DOHH2 (cell line): ENCODE measurements at regions not wholly inside any gene's neighbourhood (a gene's known extent, or its start where the extent isn't known, plus 50 kb on each side); places are given as distances from the start of the nearest gene placed in this dataset.

Experiments
- H3F3A ChIP-seq: fragments of 200-600 bp; sonication (generic), shearing (Covaris generic); 2 replicates; pipeline ENCODE4 v1.6.0; 2016; ENCODE audit warnings: antibody characterized with exemption, mild to moderate bottlenecking; ENCODE audit not compliant: control insufficient read depth, insufficient read depth
- H3K27ac ChIP-seq: fragments of 200-600 bp; sonication (generic); 2 replicates; pipeline ENCODE4 v1.5.1; 2014; ENCODE audit warnings: low read depth, mild to moderate bottlenecking, low read length, moderate library complexity
- H3K27me3 ChIP-seq: fragments of 200-600 bp; sonication (generic); 2 replicates; pipeline ENCODE4 v1.6.1; 2014; ENCODE audit warnings: mild to moderate bottlenecking, low read length, mixed read lengths; ENCODE audit not compliant: control insufficient read depth
- H3K36me3 ChIP-seq: fragments of 200-600 bp; sonication (generic); 2 replicates; pipeline ENCODE4 v1.6.1; 2014; ENCODE audit warnings: mild to moderate bottlenecking, low read length, moderate library complexity, mixed read lengths; ENCODE audit not compliant: control insufficient read depth
- H3K4me1 ChIP-seq: fragments of 200-600 bp; sonication (generic); 2 replicates; pipeline ENCODE4 v1.6.1; 2014; ENCODE audit warnings: mild to moderate bottlenecking, low read length, mixed read lengths; ENCODE audit not compliant: control insufficient read depth
- H3K4me2 ChIP-seq: fragments of 200-600 bp; sonication (generic); 2 replicates; pipeline ENCODE4 v1.6.0; 2014; ENCODE audit warnings: mild to moderate bottlenecking, low read length, moderate library complexity
- H3K4me3 ChIP-seq: fragments of 200-600 bp; sonication (generic); 2 replicates; pipeline ENCODE4 v1.5.1; 2014; ENCODE audit warnings: mild to moderate bottlenecking, low read length, mixed read lengths
- H3K79me2 ChIP-seq: fragments of 200-600 bp; sonication (generic); 2 replicates; pipeline ENCODE4 v1.6.1; 2014; ENCODE audit warnings: mild to moderate bottlenecking, low read length, mixed read lengths; ENCODE audit not compliant: control insufficient read depth
- H3K9me2 ChIP-seq: fragments of 200-600 bp; sonication (generic); replicated peaks from 2 replicates; pipeline ENCODE4 v1.6.1; 2014; ENCODE audit warnings: mild to moderate bottlenecking, low read length, mixed read lengths; ENCODE audit not compliant: control insufficient read depth
- H3K9me3 ChIP-seq: fragments of 200-600 bp; sonication (generic); 2 replicates; pipeline ENCODE4 v1.6.1; 2014; ENCODE audit warnings: antibody characterized with exemption, low read length, mixed read lengths; ENCODE audit not compliant: control insufficient read depth, insufficient read depth
- H4K20me1 ChIP-seq: fragments of 200-600 bp; sonication (generic); 2 replicates; pipeline ENCODE4 v1.6.0; 2014; ENCODE audit warnings: low read depth, mild to moderate bottlenecking, antibody characterized with exemption, low read length, moderate library complexity; ENCODE audit not compliant: control insufficient read depth, insufficient read depth
- EZH2phosphoT487 ChIP-seq: fragments of 200-600 bp; sonication (generic); IDR thresholded peaks from 2 replicates; pipeline ENCODE4 v1.6.1; 2017; ENCODE audit warnings: borderline replicate concordance, mild to moderate bottlenecking, antibody characterized with exemption, low read length, moderate library complexity, mixed read lengths
- TF ChIP-seq, protein P1 (sequence below): fragments of 200-600 bp; sonication (generic); IDR thresholded peaks from one replicate; pipeline ENCODE4 v1.5.1; 2014; ENCODE audit warnings: antibody characterized with exemption, mild to moderate bottlenecking, low read depth, low read length; ENCODE audit not compliant: poor library complexity, severe bottlenecking

GRCh38 chr10:2914741-2915140 is 152.6 kb upstream of the PFKP start:
- TF ChIP-seq EZH2phosphoT487 = no peak
- TF ChIP-seq, protein P1, sequence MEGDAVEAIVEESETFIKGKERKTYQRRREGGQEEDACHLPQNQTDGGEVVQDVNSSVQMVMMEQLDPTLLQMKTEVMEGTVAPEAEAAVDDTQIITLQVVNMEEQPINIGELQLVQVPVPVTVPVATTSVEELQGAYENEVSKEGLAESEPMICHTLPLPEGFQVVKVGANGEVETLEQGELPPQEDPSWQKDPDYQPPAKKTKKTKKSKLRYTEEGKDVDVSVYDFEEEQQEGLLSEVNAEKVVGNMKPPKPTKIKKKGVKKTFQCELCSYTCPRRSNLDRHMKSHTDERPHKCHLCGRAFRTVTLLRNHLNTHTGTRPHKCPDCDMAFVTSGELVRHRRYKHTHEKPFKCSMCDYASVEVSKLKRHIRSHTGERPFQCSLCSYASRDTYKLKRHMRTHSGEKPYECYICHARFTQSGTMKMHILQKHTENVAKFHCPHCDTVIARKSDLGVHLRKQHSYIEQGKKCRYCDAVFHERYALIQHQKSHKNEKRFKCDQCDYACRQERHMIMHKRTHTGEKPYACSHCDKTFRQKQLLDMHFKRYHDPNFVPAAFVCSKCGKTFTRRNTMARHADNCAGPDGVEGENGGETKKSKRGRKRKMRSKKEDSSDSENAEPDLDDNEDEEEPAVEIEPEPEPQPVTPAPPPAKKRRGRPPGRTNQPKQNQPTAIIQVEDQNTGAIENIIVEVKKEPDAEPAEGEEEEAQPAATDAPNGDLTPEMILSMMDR = no peak
- no peak overlapping the region for H3K27ac ChIP-seq
- H3K4me2 ChIP-seq = no peak overlapping the region
- no peaks in the 10 kb centered on the region for H3F3A ChIP-seq
- no peaks in the 10 kb centered on the region for H3K9me2 ChIP-seq
- no peaks in the 10 kb centered on the region for H3K9me3 ChIP-seq
- H3K36me3 ChIP-seq = no peaks in the 10 kb centered on the region
- H3K79me2 ChIP-seq = no peaks in the 10 kb centered on the region
- no peak overlapping the region for H3K4me3 ChIP-seq
- no peaks in the 10 kb centered on the region for H3K27me3 ChIP-seq
- H3K4me1 ChIP-seq = no peaks in the 10 kb centered on the region
- no peaks in the 10 kb centered on the region for H4K20me1 ChIP-seq

- Histone ChIP-seq H3K27ac (no peak overlapping the region), H3K4me3 (no peak overlapping the region), H3K79me2 (no peaks in the 10 kb centered on the region), H3K9me2 (no peaks in the 10 kb centered on the region), H3K36me3 (no peaks in the 10 kb centered on the region), H3K4me1 (no peaks in the 10 kb centered on the region), H3K4me2 (no peak overlapping the region), H3F3A (no peaks in the 10 kb centered on the region), H3K27me3 (no peaks in the 10 kb centered on the region), H3K9me3 (no peaks in the 10 kb centered on the region), H4K20me1 (no peaks in the 10 kb centered on the region)
- TF ChIP-seq, protein P1 = no peak
- TF ChIP-seq EZH2phosphoT487 = no peak
Measured at GRCh38 chr10:2913474-2913873, 153.9 kb upstream of the PFKP start.

DNA sequence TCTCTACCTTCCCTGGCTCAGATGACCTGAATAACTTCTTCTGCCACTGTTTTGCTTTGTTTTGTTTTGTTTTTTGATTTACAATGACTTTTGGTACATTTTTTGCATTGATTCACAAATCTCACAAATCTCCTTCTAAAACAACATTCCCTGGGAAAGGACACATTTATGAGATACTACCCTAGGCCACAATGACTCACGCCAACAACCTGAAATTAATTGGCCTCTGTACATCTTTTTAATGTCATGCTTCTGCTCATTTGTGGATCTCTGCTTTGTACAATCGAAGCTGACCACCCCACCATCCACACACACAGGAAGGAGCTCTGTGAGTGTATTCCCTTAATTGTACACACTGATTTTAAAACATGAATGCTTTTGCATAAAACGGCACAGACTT is 156.7 kb upstream of the PFKP start:
- Histone ChIP-seq H3K27me3 (no peaks in the 10 kb centered on the region), H3F3A (no peaks in the 10 kb centered on the region), H3K4me3 (no peak overlapping the region), H3K79me2 (no peaks in the 10 kb centered on the region), H3K27ac (no peak overlapping the region), H3K9me2 (no peaks in the 10 kb centered on the region), H3K9me3 (no peaks in the 10 kb centered on the region), H3K36me3 (no peaks in the 10 kb centered on the region), H3K4me1 (no peaks in the 10 kb centered on the region), H3K4me2 (no peak overlapping the region), H4K20me1 (no peaks in the 10 kb centered on the region)
- TF ChIP-seq, protein P1 = no peak
- TF ChIP-seq EZH2phosphoT487 = no peak

- H3K9me2 ChIP-seq = no peaks in the 10 kb centered on the region
- no peaks in the 10 kb centered on the region for H3K9me3 ChIP-seq
- H3K4me2 ChIP-seq = no peak overlapping the region
- H3K4me3 ChIP-seq = no peak overlapping the region
- no peaks in the 10 kb centered on the region for H3K79me2 ChIP-seq
- no peaks in the 10 kb centered on the region for H4K20me1 ChIP-seq
- no peaks in the 10 kb centered on the region for H3K4me1 ChIP-seq
- no peaks in the 10 kb centered on the region for H3K27me3 ChIP-seq
- TF ChIP-seq EZH2phosphoT487 = no peak
- TF ChIP-seq, protein P1 = no peak
- H3K36me3 ChIP-seq = no peaks in the 10 kb centered on the region
- no peak overlapping the region for H3K27ac ChIP-seq
- H3F3A ChIP-seq = no peaks in the 10 kb centered on the region
Measured at GRCh38 chr10:2909921-2910320, 157.4 kb upstream of the PFKP start.
